Skeletal muscle cell (primary cell): ENCODE measurements at regions not wholly inside any gene's neighbourhood (a gene's known extent, or its start where the extent isn't known, plus 50 kb on each side); places are given as distances from the start of the nearest gene placed in this dataset.
"Not testable (repeated sequence)": the region's sequence is repeated elsewhere in the genome, so short reads cannot be mapped to it uniquely, and the experiment has no call there.

Experiments
- DNase-seq: peaks from one replicate; pipeline ENCODE4 v3.0.0-alpha.2; 2010; ENCODE audit warnings: low read depth
- H3K4me3 ChIP-seq: 2 replicates; pipeline ENCODE4 v1.5.1; 2011; ENCODE audit warnings: low read depth, mild to moderate bottlenecking, control low read depth, low read length, moderate library complexity

DNA sequence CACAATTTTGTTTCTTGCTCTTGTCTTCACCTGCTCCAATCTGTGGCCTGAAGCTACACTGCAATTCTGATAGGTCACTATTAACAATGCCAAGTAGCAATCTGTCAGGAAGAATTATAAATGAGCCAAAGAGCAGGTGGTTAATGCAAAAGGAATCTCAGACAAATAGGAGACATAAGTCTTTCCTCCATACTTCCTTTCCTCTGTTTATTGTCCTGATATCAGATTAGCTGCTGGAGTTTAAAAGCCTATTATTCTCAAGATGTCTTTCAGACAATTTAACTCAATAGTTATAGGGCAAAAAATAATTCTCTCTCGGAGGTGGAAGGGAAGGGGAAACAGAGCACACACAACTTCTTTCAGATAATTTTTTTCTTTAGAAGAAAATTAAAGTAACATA is 491.6 kb downstream of the MFSD1 start:
- H3K4me3 ChIP-seq: no peak overlapping the region
- DNase-seq: no peak

DNA sequence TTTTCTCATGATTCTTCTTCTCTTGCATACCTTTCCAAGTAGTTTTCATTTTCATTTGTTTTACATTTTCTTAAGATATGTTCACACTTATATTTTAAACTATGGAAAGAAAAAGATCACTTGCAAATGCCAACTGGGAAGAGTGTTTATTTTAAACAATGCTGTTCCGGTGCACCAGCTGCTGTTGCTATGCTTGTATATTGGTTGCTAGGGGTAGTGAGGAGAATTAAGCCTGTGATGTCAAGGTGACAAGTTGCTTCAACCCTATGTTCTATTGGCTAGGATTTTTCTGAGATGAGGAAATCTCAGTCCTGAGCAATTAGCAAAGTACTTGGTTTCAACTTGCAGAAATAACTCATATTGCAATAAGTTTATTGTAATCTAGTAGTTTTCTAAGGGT is 500.1 kb downstream of the MFSD1 start:
- no peak for DNase-seq
- H3K4me3 ChIP-seq: no peak overlapping the region

DNA sequence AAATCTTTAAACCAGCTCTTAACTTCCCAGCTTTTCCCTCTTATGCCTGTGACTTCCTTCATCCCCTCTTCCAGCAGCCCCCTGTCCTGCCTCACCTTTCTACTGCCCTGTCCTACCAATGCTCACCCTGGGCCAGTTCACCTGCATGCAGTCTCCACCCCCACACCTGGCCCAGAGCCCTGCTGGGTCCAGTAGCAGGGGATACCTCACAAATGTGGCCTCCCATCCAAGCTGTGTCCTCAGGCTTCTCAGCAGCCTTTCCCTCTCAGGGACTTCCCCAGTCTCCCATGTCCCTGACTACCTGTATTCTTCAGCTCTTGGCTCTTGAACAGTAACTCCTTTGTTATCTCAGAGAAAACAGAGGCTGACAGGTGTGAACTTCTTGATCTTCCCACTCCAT is 503.2 kb downstream of the MFSD1 start:
- H3K4me3 ChIP-seq: no peak overlapping the region
- no peak for DNase-seq

DNA sequence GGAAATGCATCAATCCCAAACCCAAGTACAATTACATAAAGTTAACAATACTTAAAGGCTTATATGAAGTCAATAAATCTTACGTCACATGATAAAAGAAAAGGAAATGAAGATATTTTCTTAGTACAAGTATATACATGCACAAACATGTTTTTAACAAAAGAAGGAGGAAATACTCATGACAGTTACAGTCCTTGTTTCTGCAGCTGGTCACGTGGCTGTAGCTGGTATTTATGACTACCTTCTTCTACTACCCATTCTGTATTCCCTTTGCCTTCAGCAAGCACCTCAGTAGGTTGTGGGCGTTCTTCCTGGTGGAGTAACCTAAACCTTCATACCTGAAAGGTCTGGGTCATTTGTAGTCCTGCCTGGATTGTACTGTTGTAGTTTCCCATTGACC is 514.9 kb downstream of the MFSD1 start:
- not testable (repeated sequence) for H3K4me3 ChIP-seq, DNase-seq

DNA sequence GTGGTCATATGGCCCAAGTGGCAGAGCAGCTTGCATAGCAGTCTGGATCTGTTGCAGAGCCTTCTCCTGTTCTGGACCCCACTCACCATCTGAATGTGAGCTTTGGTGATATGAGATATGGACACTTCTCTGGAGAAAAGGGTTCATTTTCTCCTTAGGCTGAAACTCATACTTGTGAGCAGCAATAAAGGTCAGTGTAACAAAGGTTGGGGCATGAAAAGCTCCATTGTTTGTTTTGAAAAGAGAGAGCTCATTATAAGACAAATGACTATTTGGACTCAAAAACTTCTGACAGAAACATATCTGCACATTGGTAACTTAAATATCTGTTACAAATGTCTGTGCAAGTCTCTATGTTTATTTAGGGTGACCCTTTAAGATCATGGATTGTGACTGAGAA is 517.3 kb downstream of the MFSD1 start:
- H3K4me3 ChIP-seq: no peak overlapping the region
- DNase-seq: no peak

DNA sequence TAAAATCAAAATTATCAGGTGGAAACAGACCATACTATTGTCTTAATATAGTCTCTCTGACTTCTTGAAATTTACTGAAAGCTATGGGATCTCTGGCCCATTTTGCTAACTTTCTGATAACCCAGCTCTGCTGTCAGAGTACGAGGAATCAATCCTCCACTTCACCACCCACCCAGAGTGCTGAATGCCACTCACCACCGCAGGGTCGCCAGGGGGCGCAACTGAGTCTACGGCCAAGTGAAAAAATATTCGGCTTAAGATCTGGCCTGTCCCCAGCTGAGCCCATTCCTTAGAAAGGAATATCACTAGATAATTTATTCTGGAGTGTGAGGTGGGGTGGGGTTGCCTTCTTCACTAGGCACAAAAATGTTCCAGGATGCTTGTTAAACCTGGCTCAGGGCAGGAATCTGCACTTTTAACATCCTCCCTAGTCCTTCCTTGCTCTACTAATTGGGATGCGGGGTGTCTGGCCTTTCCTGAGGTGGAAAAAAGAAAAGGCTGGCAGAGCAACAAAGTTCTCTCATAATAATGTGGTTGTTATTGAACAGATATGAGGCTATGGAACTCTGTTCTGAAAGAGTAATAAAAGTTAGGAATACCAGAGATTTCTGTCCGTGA is 520.6 kb downstream of the MFSD1 start:
- no peak for DNase-seq
- no peak overlapping the region for H3K4me3 ChIP-seq

DNA sequence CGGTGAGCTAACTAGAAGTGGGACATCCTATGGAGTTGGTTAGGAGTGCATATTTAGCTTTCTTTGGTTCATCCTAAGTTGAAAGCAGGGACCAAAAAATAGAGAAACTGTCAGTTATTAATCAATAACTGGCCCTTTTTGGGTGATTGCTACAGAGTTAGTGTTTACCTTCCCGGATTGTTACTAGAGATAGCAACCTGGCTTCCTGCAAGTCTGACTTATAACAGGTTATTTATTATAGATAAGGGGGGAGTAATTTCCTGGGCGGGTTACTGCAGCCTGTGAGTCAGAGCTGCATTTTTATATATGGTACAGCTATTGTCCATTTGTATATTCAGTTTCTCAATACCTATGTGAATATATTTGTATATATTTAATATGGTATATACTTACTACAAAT is 522.0 kb downstream of the MFSD1 start:
- no peak for DNase-seq
- H3K4me3 ChIP-seq: no peak overlapping the region

DNA sequence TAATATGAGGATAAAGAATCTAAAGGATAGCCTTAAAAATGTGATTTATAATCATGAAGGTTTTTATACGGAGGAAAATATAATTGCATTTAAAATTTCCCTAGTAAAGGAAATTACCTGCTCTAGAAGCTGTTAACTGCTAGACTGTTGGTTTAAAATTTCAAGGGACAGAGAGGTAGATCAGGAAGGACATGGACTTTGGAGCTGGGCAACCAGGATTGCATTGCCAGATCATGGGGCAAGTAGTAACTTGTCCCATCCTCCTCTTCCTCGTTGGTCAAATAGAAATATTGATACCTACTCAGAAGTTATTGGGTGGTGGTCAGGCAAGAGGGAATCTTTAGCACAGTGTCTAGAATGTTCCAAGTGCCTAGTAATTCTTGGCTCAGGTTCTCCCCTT is 525.1 kb downstream of the MFSD1 start:
- H3K4me3 ChIP-seq: no peak overlapping the region
- no peak for DNase-seq

DNA sequence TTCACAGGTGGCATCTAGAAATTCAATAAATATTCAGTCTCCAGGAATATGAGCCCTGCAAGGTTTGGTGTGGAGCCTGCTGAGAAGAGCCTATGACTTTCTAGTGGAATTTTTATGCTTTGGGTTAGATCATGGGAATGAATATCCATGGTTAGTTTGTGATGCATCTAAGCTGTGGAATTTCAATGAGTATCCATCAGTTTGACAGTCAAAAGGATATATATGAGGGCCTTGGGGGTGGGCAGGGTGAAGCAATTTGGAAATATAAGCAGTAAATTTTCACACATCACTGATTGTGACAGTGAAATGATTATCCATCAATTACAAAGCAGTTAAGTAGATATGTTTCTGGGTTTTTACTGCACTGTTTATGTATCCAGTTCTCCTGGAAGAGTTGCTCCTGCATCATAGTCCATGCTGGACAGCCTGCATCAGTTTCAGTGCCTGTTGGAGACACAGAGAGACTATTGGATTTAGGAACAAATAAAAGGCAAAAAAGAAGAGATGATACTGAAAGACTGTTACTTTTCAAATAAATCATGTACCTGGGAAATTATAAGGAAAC is 530.8 kb downstream of the MFSD1 start:
- DNase-seq: no peak
- H3K4me3 ChIP-seq: no peak overlapping the region

DNA sequence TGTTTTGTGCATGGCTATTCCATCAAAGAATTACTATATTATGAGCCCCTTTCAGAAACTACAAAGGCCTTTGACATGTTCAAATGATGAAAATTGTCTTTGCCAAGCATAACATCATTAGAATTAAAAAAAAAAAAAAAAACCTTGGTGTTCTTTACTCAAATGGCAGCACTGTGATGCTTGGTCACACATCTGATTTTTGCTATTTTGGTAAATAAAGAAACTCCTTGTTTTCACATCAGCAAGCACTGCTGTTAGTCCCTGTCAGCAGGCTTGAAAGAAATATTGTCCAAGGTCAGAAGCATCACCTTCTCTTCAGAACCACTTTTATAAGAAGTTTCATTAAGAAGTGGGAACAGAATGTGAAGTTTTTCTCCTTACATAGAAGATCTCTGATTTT is 537.3 kb downstream of the MFSD1 start:
- DNase-seq: no peak
- no peak overlapping the region for H3K4me3 ChIP-seq

DNA sequence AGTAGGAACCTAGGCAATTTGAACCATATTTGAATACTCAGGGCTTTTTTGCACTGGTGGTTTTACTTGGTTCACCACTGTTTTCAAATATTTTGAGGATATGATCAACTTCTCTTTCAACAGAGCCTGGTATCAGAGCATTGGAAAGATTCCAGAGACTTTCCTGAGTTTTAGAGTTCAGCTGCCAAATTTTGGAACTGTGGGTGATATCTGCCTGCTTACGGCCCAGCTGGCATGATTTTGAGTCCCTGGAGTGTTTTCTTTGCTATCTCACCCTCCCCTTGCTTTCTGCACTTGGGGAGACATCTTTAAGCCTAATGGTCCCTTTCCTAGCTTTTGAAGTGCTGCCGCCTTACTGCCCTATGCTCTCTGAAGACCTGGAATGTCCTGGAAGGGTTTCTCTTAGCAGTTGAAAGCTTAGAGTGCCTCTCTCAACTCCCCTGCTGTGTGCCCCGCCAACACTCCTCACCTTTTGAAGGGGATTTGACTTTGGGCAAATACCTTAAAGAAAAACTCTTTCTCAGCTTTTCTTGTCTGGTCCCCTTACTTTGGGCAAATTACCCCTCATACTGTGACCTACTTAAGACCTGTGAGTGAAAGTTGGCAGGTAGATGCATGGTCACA is 539.1 kb downstream of the MFSD1 start:
- no peak for DNase-seq
- H3K4me3 ChIP-seq: no peak overlapping the region

DNA sequence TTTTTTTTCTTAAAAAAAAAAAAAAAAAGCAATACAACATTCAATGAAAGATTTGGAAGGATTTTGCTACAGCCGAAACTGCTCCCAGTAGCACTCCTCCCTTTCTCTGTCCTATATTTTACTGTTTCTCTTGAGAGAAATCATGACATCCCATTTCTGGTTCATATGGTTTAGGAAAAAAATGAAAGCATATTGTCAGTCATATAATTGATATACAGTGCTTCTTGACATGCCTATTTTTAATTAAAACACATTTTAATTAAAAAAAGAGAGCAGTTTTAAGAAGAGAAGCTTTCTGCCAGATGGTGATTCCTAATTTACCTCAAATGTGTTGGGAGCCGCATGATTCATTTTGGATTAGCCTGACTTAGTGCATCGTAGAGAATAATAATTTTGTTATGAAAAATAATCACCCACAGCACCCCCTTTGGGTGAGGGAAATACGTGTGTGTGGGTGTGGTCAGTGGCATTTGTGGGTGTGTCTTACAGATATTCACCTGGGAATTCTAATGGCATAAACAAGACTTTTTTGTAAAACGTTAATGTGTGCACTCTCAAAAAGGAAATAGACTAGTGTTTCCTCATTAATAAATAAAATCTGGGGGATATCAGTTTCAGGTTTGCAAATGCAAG is 544.5 kb downstream of the MFSD1 start:
- no peak overlapping the region for H3K4me3 ChIP-seq
- no peak for DNase-seq

DNA sequence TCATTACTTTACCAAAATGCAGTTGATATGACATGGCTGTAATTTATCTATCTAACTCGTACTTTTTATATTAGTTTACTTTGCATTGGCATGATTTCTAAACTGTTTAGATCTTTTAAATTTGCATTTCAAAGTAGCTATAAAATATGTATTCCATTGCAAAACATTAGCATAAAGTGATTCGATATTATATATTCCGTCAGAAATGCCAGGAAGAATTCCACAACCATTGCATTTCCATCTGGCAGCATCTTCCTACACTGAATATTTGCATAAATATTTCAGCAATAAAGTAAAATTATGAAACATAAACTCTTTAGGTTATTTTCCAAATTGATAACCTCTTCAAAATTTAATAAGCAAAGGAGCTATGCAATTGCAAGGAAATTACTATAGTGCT is 546.6 kb downstream of the MFSD1 start:
- no peak for DNase-seq
- no peak overlapping the region for H3K4me3 ChIP-seq

DNA sequence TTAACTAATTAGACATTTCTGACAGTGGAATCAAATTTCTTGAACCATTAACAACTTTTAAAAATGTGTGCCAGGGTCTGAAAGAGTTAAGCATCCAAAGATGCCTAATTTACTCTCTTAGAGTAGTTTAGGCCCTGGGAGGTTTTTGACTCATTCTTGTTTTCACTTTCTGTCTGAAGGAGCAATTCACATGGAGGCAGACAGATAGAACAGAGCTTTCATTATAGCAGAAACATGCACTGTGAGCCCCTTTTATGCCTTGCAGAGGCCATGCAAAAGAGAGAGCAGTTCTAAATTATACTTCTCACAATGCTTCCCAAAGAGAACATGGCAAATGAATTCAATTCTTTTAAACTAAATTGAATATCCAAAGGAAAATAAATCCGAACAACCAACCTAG is 554.8 kb downstream of the MFSD1 start:
- no peak overlapping the region for H3K4me3 ChIP-seq

DNA sequence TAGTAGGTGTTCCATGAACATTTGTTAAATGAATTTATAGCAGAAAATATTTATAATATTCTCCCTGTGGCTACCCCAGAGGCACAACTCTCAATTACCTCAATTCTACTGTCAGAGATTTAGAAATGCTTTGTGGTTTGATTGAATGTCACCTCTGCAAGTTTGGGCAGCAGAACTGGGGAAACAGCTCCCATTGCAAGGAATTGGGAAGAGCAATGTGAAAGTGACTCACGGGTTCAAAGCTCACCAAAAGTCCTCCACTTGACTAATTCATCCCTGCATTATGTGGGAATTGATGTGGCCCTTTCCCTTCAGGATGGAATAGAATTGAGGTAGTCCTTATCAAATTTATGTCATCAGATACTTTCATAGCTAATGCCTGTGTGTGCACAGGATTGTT is 562.7 kb downstream of the MFSD1 start:
- DNase-seq: no peak
- no peak overlapping the region for H3K4me3 ChIP-seq

More for the DNA sequence above, 554.8 kb downstream of the MFSD1 start:
- no peak for DNase-seq

DNA sequence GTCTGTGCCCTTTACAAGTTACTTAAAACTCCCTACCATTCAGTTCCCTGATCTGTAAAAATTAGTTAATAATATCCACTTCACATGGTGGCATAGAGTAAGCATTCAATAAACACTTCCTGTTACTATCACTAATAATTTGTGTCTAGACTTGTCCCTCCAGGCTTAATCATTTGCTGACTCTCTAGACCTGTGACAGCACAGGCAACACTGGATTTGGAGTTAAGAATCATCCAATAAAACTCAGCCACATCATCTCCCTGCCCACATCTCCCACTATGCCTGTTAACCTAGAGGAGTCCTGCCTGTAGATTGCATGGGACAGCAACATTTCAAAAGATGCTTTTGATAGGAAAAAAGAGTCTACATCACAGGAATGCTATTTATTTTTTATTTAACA is 564.6 kb downstream of the MFSD1 start:
- DNase-seq: no peak
- H3K4me3 ChIP-seq: no peak overlapping the region

DNA sequence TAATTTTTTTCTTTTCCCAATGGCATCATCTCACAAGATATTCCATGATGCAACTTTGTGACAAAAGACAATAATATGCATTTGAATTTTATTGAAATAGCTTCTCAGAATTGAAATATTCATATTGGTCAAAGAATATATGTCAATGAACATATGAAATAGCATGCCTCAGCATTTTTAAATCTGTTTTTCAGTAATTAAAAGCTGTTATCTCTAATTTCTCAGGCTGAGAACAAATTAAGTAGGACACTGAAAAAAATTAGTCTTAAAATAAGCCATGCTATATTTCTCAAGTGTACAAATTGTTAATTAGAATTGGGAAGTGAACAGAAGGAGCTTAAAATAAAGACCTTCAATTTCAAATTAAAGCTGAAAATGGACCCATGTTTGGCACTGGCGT is 570.1 kb downstream of the MFSD1 start:
- no peak overlapping the region for H3K4me3 ChIP-seq
- no peak for DNase-seq

DNA sequence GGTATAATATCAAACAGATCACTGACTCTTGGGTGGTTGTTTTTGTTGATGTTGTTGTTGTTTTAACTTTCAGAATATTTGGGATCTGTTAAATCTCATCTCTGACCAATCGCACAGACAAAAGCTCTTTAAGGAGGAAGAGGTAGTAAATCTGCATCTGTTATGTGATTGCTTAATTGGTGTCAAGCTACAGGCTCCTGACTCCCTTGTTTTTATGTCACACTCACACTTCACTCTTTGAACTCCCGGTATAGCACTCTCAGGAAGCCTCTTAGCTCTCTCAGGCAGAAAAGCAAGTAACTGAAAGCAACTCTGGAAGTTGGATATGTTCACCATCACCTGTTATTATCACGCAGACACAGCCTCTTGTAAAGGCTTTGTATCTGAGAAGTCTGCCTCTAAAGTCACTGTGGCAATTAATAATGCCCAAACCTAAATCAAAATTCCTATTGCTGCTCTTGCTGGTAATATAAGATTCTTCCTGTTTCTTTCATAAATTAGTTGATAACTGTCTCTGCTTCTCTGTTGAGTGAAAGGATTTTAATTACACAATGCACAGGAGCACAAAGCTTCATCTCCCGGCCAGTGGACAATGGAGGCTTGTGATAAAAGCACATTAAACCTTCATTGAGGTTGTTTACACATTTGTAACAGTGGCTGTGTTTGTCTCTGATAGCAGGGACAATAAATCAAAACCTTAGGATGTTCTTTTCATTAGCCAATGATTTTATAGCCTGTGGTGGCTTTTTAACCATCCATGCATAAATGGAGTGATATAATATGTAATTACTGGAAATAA is 576.7 kb downstream of the MFSD1 start:
- H3K4me3 ChIP-seq: no peak overlapping the region
- DNase-seq: no peak

DNA sequence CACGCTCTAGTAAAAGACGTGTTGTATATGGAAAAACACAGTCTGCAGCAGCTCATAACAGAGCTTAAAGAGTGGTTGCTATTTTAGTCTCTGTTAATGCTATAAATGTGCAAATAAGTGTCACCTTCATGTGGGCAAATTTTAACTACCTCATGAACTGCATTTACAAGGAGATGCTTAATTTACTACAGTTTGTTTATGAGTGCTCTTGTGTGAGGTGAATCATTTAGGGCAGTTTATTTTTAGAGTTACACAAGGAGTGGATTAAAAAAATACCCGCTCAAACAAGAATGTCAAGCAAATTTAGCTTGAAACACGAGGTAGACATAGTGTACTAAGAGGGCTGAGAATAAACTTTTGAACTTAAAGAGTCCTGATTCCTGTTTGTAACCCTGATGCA is 579.0 kb downstream of the MFSD1 start:
- H3K4me3 ChIP-seq: no peak overlapping the region
- DNase-seq: no peak

DNA sequence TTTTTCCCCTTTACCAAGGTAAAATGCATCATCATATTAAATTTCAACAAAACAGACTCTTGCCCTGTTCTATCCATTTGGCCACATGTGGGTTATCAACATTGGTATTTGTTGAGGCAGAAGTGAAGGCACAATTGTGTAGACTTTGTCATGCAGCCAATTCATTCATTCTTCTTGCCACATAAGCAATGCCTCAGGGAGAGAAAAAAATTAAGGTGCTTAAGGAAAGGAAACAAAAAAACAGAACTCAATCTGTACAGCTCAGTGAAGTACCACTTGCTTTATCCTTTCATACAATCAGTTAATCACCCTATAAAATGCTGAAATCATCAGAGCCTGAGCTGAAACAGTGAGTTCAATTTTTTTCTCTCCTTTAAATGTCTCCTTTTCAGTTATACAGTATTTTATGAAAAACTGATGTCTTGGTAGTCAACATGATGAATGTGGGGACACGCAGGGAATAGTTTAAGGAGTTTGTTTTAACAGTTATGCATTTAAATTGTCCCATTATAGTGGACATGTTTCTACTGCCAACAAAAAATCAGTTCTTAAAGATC is 588.9 kb downstream of the MFSD1 start:
- DNase-seq: no peak
- no peak overlapping the region for H3K4me3 ChIP-seq
